ENCODE measurements at regions not wholly inside any gene's neighbourhood (a gene's known extent, or its start where the extent isn't known, plus 50 kb on each side); places are given as distances from the start of the nearest gene placed in this dataset.
"Not testable (repeated sequence)": the region's sequence is repeated elsewhere in the genome, so short reads cannot be mapped to it uniquely, and the experiment has no call there.

- DNase-seq (ENCODE audit: low read depth), result no peak
- TF ChIP-seq CTCF (IDR thresholded peaks at IDR 0.05; ENCODE audit: control insufficient read depth, extremely low read depth, insufficient read depth), result no peak
- peak overlapping the region; percentile 89 for H3K4me3 ChIP-seq (ENCODE audit: low read depth, low read length)
Measured at GRCh38 chr7:67301667-67302066, 305.0 kb downstream of the TYW1 start.

GRCh38 chr7:67302113-67303039 lies 305.7 kb downstream of the TYW1 start:
- TF ChIP-seq CTCF (IDR thresholded peaks at IDR 0.05; ENCODE audit: control insufficient read depth, extremely low read depth, insufficient read depth), result no peak
- DNase-seq (ENCODE audit: low read depth), result peak; percentile 98
- H3K4me3 ChIP-seq (ENCODE audit: low read depth, low read length), result peak overlapping the region; percentile 89

GRCh38 chr7:67304846-67305245 lies 308.2 kb downstream of the TYW1 start:
- not testable (repeated sequence) for DNase-seq (ENCODE audit: low read depth); H3K4me3 ChIP-seq (ENCODE audit: low read depth, low read length)

GRCh38 chr7:67306331-67306730 lies 309.7 kb downstream of the TYW1 start:
- H3K4me3 ChIP-seq (ENCODE audit: low read depth, low read length), result no peak overlapping the region
- DNase-seq (ENCODE audit: low read depth), result no peak
- TF ChIP-seq CTCF (IDR thresholded peaks at IDR 0.05; ENCODE audit: control insufficient read depth, extremely low read depth, insufficient read depth), result no peak

GRCh38 chr7:67309764-67310549 lies 313.3 kb downstream of the TYW1 start:
- DNase-seq (ENCODE audit: low read depth), result no peak
- 0 out of 2 replicates have a peak, but pooled peaks have one; percentile 1 for TF ChIP-seq CTCF (IDR thresholded peaks at IDR 0.05; ENCODE audit: control insufficient read depth, extremely low read depth, insufficient read depth)
- H3K4me3 ChIP-seq (ENCODE audit: low read depth, low read length), result no peak overlapping the region

GRCh38 chr7:67311901-67312300 lies 315.3 kb downstream of the TYW1 start:
- TF ChIP-seq CTCF (IDR thresholded peaks at IDR 0.05; ENCODE audit: control insufficient read depth, extremely low read depth, insufficient read depth), result no peak
- no peak overlapping the region for H3K4me3 ChIP-seq (ENCODE audit: low read depth, low read length)
- DNase-seq (ENCODE audit: low read depth), result no peak

- H3K4me3 ChIP-seq (ENCODE audit: low read depth, low read length), result no peak overlapping the region
- DNase-seq (ENCODE audit: low read depth), result no peak
- TF ChIP-seq CTCF (IDR thresholded peaks at IDR 0.05; ENCODE audit: control insufficient read depth, extremely low read depth, insufficient read depth), result no peak
Measured at GRCh38 chr7:67313213-67313612, 316.6 kb downstream of the TYW1 start.

- not testable (repeated sequence) for H3K4me3 ChIP-seq (ENCODE audit: low read depth, low read length); DNase-seq (ENCODE audit: low read depth)
Measured at GRCh38 chr7:67316902-67317301, 320.3 kb downstream of the TYW1 start.

GRCh38 chr7:67328257-67328656 lies 331.6 kb downstream of the TYW1 start:
- not testable (repeated sequence) for H3K4me3 ChIP-seq (ENCODE audit: low read depth, low read length); DNase-seq (ENCODE audit: low read depth)

GRCh38 chr7:67335165-67335564 lies 338.5 kb downstream of the TYW1 start:
- not testable (repeated sequence) for DNase-seq (ENCODE audit: low read depth)

GRCh38 chr7:67335663-67336062 lies 339.0 kb downstream of the TYW1 start:
- H3K4me3 ChIP-seq (ENCODE audit: low read depth, low read length); DNase-seq (ENCODE audit: low read depth): not testable (repeated sequence)

More at GRCh38 chr7:67335165-67335564, 338.5 kb downstream of the TYW1 start:
- H3K4me3 ChIP-seq (ENCODE audit: low read depth, low read length), result not testable (repeated sequence)

All from LNCaP clone FGC (cell line).